Keratinocyte (primary cell): ENCODE measurements at regions not wholly inside any gene's neighbourhood (a gene's known extent, or its start where the extent isn't known, plus 50 kb on each side); places are given as distances from the start of the nearest gene placed in this dataset.

Source experiments
- DNase-seq: peaks from one replicate; pipeline ENCODE4 v3.0.0-alpha.2; 2011; ENCODE audit warnings: low read depth, missing footprints, low spot score
- FAIRE-seq: peaks from 2 replicates; lab custom pipeline; 2011; peaks lifted over from hg19 to GRCh38; lab: Jason Lieb, UNC
- H2AFZ ChIP-seq: 2 replicates; pipeline ENCODE4 v1.6.0; 2012; ENCODE audit warnings: low read length, control low read depth, inconsistent platforms; ENCODE audit not compliant: control insufficient read depth
- H3K27ac ChIP-seq: 2 replicates; pipeline ENCODE4 v1.5.1; 2011; ENCODE audit warnings: low read length; ENCODE audit not compliant: control insufficient read depth, insufficient read depth
- H3K27me3 ChIP-seq: 3 replicates; pipeline ENCODE4 v1.6.0; 2011; ENCODE audit warnings: low read length; ENCODE audit not compliant: control insufficient read depth, insufficient read depth; ENCODE audit errors: extremely low read depth
- H3K36me3 ChIP-seq, 2 experiments: 2 replicates in 1 of 2; 3 replicates in 1 of 2; pipeline ENCODE4 v1.5.1; 2011; ENCODE audit warnings: low read length in 2 of 2, mild to moderate bottlenecking in 1 of 2; ENCODE audit not compliant: control insufficient read depth in 2 of 2, insufficient read depth in 2 of 2; ENCODE audit errors: extremely low read depth in 1 of 2
- H3K4me1 ChIP-seq: 3 replicates; pipeline ENCODE4 v1.5.1; 2011; ENCODE audit warnings: low read length; ENCODE audit not compliant: control insufficient read depth, insufficient read depth; ENCODE audit errors: extremely low read depth
- H3K4me2 ChIP-seq: 3 replicates; pipeline ENCODE4 v1.6.0; 2011; ENCODE audit warnings: low read depth, low read length; ENCODE audit not compliant: control insufficient read depth, insufficient read depth; ENCODE audit errors: extremely low read depth
- H3K4me3 ChIP-seq, 3 experiments: fragments of 200-600 bp in 1 of 3; sonication (generic) in 1 of 3; 2 replicates in 2 of 3; 3 replicates in 1 of 3; pipeline ENCODE4 v1.5.1; 2011 to 2016; ENCODE audit warnings: low read length in 3 of 3, mild to moderate bottlenecking in 3 of 3, control low read depth in 2 of 3, inconsistent platforms in 1 of 3, low read depth in 1 of 3, mixed read lengths in 1 of 3, mixed run types in 1 of 3, moderate library complexity in 1 of 3; ENCODE audit not compliant: control insufficient read depth in 2 of 3, insufficient read depth in 2 of 3; ENCODE audit errors: extremely low read depth in 1 of 3
- H3K79me2 ChIP-seq: 2 replicates; pipeline ENCODE4 v1.6.0; 2012; ENCODE audit warnings: low read length; ENCODE audit not compliant: control insufficient read depth, insufficient read depth
- H3K9ac ChIP-seq: 3 replicates; pipeline ENCODE4 v1.6.0; 2011; ENCODE audit warnings: low read length; ENCODE audit not compliant: control insufficient read depth, insufficient read depth; ENCODE audit errors: extremely low read depth
- H3K9me1 ChIP-seq: 3 replicates; pipeline ENCODE4 v1.6.0; 2011; ENCODE audit warnings: low read length; ENCODE audit not compliant: control insufficient read depth, insufficient read depth; ENCODE audit errors: extremely low read depth
- H3K9me3 ChIP-seq: 2 replicates; pipeline ENCODE4 v1.5.1; 2012; ENCODE audit warnings: low read depth, low read length; ENCODE audit not compliant: control insufficient read depth
- H4K20me1 ChIP-seq: 3 replicates; pipeline ENCODE4 v1.6.0; 2011; ENCODE audit warnings: low read length; ENCODE audit not compliant: control insufficient read depth, insufficient read depth; ENCODE audit errors: extremely low read depth
- EZH2 ChIP-seq: IDR thresholded peaks from one replicate; pipeline ENCODE4 v1.6.1; 2012; ENCODE audit warnings: inconsistent platforms, mild to moderate bottlenecking, low read length, moderate library complexity
- dilution Hi-C: fragments of 300-500 bp; cut with MboI; formaldehyde crosslinking; loops from one replicate; pipeline ENCODE4 v1.7.0; 2020; ENCODE audit warnings: low sequenced_read_pairs; ENCODE audit not compliant: extremely low pct_ligation_motif_present
- TF ChIP-seq, protein P1 (sequence below), 3 experiments: IDR thresholded peaks in 1 of 3; conservative IDR thresholded peaks in 1 of 3; optimal IDR thresholded peaks in 1 of 3; 2 replicates in 2 of 3; 3 replicates in 1 of 3; pipeline versions ENCODE3 to v1.5.1; 2011; ENCODE audit warnings: low read length in 3 of 3, mild to moderate bottlenecking in 3 of 3, moderate library complexity in 2 of 3, control low read depth in 1 of 3, inconsistent platforms in 1 of 3; ENCODE audit not compliant: insufficient read depth in 2 of 3; ENCODE audit errors: extremely low read depth in 1 of 3

DNA sequence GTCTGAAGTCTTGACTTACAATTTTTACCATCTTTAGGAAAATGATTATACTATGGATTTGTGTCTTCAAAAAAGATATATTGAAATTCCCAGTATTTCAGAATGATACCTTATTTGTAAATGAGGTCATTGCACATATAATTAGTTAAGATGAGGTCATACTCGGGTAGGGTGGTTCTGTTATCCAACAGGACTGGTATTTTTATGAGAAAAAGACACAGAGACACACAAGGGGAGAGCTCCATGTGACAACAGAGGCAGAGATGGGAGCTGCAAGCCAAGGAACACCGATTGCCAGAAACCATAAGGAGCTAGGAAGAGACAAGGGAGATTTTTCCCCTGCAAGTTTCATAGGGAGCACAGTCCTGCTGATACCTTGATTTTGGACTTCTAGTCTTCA is 356.9 kb downstream of the ARL4A start:
- TF ChIP-seq, protein P1, sequence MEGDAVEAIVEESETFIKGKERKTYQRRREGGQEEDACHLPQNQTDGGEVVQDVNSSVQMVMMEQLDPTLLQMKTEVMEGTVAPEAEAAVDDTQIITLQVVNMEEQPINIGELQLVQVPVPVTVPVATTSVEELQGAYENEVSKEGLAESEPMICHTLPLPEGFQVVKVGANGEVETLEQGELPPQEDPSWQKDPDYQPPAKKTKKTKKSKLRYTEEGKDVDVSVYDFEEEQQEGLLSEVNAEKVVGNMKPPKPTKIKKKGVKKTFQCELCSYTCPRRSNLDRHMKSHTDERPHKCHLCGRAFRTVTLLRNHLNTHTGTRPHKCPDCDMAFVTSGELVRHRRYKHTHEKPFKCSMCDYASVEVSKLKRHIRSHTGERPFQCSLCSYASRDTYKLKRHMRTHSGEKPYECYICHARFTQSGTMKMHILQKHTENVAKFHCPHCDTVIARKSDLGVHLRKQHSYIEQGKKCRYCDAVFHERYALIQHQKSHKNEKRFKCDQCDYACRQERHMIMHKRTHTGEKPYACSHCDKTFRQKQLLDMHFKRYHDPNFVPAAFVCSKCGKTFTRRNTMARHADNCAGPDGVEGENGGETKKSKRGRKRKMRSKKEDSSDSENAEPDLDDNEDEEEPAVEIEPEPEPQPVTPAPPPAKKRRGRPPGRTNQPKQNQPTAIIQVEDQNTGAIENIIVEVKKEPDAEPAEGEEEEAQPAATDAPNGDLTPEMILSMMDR (optimal IDR thresholded peaks at IDR 0.05 in 1 of 3, IDR thresholded peaks at IDR 0.05 in 1 of 3, conservative IDR thresholded peaks at IDR 0.05 in 1 of 3; ENCODE audit: extremely low read depth in 1 of 3, insufficient read depth in 2 of 3, low read length in 3 of 3) = no peak
- TF ChIP-seq EZH2 = no peak
- DNase-seq (no peak), FAIRE-seq (no peak)
- no peaks in the 10 kb centered on the region for H4K20me1 ChIP-seq
- dilution Hi-C loops = no loop called here
- H3K79me2 ChIP-seq = no peaks in the 10 kb centered on the region
- H3K4me3 ChIP-seq = no peak overlapping the region
- H3K36me3 ChIP-seq = no peaks in the 10 kb centered on the region
- H3K9ac ChIP-seq = no peak overlapping the region
- no peak overlapping the region for H3K27ac ChIP-seq
- no peak overlapping the region for H2AFZ ChIP-seq
- no peaks in the 10 kb centered on the region for H3K9me1 ChIP-seq
- peaks cover 9% of the 10 kb centered on the region for H3K4me1 ChIP-seq
- no peak overlapping the region for H3K4me2 ChIP-seq
- H3K9me3 ChIP-seq = no peaks in the 10 kb centered on the region
- H3K27me3 ChIP-seq = no peaks in the 10 kb centered on the region

DNA sequence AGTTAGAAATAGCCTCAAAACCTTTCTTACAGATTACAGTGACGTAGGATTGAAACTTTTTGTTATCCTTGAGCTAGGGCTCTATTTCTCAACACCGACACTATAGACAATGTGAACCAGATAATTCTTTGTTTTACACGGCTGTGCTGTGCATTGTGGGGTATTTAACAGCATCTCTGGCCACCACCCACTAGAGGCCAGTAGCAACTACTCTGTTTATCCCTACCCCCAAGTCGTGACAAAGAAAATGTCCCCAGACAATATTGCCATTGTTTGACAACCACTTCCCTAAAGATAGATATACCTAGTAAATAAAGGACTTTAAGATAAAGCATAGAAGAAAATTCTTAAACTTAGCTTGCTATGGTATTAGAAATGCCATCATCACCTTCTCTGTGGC is 359.6 kb downstream of the ARL4A start:
- H3K27me3 ChIP-seq = no peaks in the 10 kb centered on the region
- H3K27ac ChIP-seq = no peak overlapping the region
- no peak overlapping the region for H3K9ac ChIP-seq
- no peaks in the 10 kb centered on the region for H3K9me1 ChIP-seq
- no peak for TF ChIP-seq EZH2
- TF ChIP-seq, protein P1 (optimal IDR thresholded peaks at IDR 0.05 in 1 of 3, IDR thresholded peaks at IDR 0.05 in 1 of 3, conservative IDR thresholded peaks at IDR 0.05 in 1 of 3; ENCODE audit: extremely low read depth in 1 of 3, insufficient read depth in 2 of 3, low read length in 3 of 3) = peak in 1 of 3 experiments; percentile 1
- H4K20me1 ChIP-seq = no peaks in the 10 kb centered on the region
- no peak for DNase-seq
- peaks cover 14% of the 10 kb centered on the region for H3K4me1 ChIP-seq
- dilution Hi-C loops = no loop called here
- H3K4me2 ChIP-seq = no peak overlapping the region
- H2AFZ ChIP-seq = no peak overlapping the region
- no peaks in the 10 kb centered on the region for H3K36me3 ChIP-seq
- no peak overlapping the region for H3K4me3 ChIP-seq
- no peaks in the 10 kb centered on the region for H3K79me2 ChIP-seq
- FAIRE-seq = no peak
- no peaks in the 10 kb centered on the region for H3K9me3 ChIP-seq
